ENCODE measurements at regions not wholly inside any gene's neighbourhood (a gene's known extent, or its start where the extent isn't known, plus 50 kb on each side); places are given as distances from the start of the nearest gene placed in this dataset.
"Not testable (repeated sequence)": the region's sequence is repeated elsewhere in the genome, so short reads cannot be mapped to it uniquely, and the experiment has no call there.

- no peak overlapping the region for H3K4me3 ChIP-seq (ENCODE audit: low read length)
- TF ChIP-seq CTCF (IDR thresholded peaks at IDR 0.05; ENCODE audit: low read depth, low read length) (no peak), EZH2phosphoT487 (IDR thresholded peaks at IDR 0.05; ENCODE audit: low read depth) (no peak)
- no peaks in the 10 kb centered on the region for H3K79me2 ChIP-seq (ENCODE audit: low read length)
- no peak overlapping the region for H2AFZ ChIP-seq (ENCODE audit: low read depth, low read length)
- no peak overlapping the region for H3K27ac ChIP-seq (ENCODE audit: low read length)
- no peaks in the 10 kb centered on the region for H4K20me1 ChIP-seq (ENCODE audit: insufficient read depth, low read length)
- no peak overlapping the region for H3K4me2 ChIP-seq (ENCODE audit: low read length)
- H3K9me3 ChIP-seq (ENCODE audit: insufficient read depth, low read length), result no peaks in the 10 kb centered on the region
- no peaks in the 10 kb centered on the region for H3K36me3 ChIP-seq (replicated peaks; ENCODE audit: low read depth, low read length)
- no peaks in the 10 kb centered on the region for H3K27me3 ChIP-seq (ENCODE audit: low read depth, low read length)
- no peaks in the 10 kb centered on the region for H3K4me1 ChIP-seq (ENCODE audit: low read length)
- H3K9ac ChIP-seq (ENCODE audit: low read length), result no peak overlapping the region
Measured at GRCh38 chrX:136936183-136936549, 55.6 kb upstream of the RBMX start.

- not testable (repeated sequence) for H3K27me3 ChIP-seq (ENCODE audit: low read depth, low read length); H2AFZ ChIP-seq (ENCODE audit: low read depth, low read length); H3K9ac ChIP-seq (ENCODE audit: low read length); H3K79me2 ChIP-seq (ENCODE audit: low read length); H3K4me1 ChIP-seq (ENCODE audit: low read length); H3K4me3 ChIP-seq (ENCODE audit: low read length); H3K36me3 ChIP-seq (replicated peaks; ENCODE audit: low read depth, low read length); H3K27ac ChIP-seq (ENCODE audit: low read length); H3K9me3 ChIP-seq (ENCODE audit: insufficient read depth, low read length); H3K4me2 ChIP-seq (ENCODE audit: low read length); H4K20me1 ChIP-seq (ENCODE audit: insufficient read depth, low read length)
Measured at GRCh38 chrX:136935533-136936182, 55.1 kb upstream of the RBMX start.

- H3K9ac ChIP-seq (ENCODE audit: low read length); H2AFZ ChIP-seq (ENCODE audit: low read depth, low read length): not testable (repeated sequence)
Measured at GRCh38 chrX:136934652-136935051, 54.1 kb upstream of the RBMX start.

GRCh38 chrX:136933611-136934145, 53.2 kb upstream of the RBMX start:
- no peaks in the 10 kb centered on the region for H3K36me3 ChIP-seq (replicated peaks; ENCODE audit: low read depth, low read length)
- H3K4me3 ChIP-seq (ENCODE audit: low read length), result no peak overlapping the region
- no peaks in the 10 kb centered on the region for H3K4me1 ChIP-seq (ENCODE audit: low read length)
- no peak overlapping the region for H2AFZ ChIP-seq (ENCODE audit: low read depth, low read length)
- no peaks in the 10 kb centered on the region for H3K79me2 ChIP-seq (ENCODE audit: low read length)
- no peak for TF ChIP-seq EZH2phosphoT487 (IDR thresholded peaks at IDR 0.05; ENCODE audit: low read depth)
- no peak for TF ChIP-seq CTCF (IDR thresholded peaks at IDR 0.05; ENCODE audit: low read depth, low read length)
- no peak overlapping the region for H3K27ac ChIP-seq (ENCODE audit: low read length)
- H3K9me3 ChIP-seq (ENCODE audit: insufficient read depth, low read length), result no peaks in the 10 kb centered on the region
- no peak overlapping the region for H3K9ac ChIP-seq (ENCODE audit: low read length)
- H3K4me2 ChIP-seq (ENCODE audit: low read length), result no peak overlapping the region
- H4K20me1 ChIP-seq (ENCODE audit: insufficient read depth, low read length), result no peaks in the 10 kb centered on the region
- H3K27me3 ChIP-seq (ENCODE audit: low read depth, low read length), result no peaks in the 10 kb centered on the region

More at GRCh38 chrX:136934652-136935051, 54.1 kb upstream of the RBMX start:
- not testable (repeated sequence) for H3K4me3 ChIP-seq (ENCODE audit: low read length); H3K27ac ChIP-seq (ENCODE audit: low read length); H3K27me3 ChIP-seq (ENCODE audit: low read depth, low read length); H3K36me3 ChIP-seq (replicated peaks; ENCODE audit: low read depth, low read length); H3K9me3 ChIP-seq (ENCODE audit: insufficient read depth, low read length); H3K4me1 ChIP-seq (ENCODE audit: low read length); H3K4me2 ChIP-seq (ENCODE audit: low read length); H4K20me1 ChIP-seq (ENCODE audit: insufficient read depth, low read length); H3K79me2 ChIP-seq (ENCODE audit: low read length)

- H3K4me1 ChIP-seq (ENCODE audit: low read length), result no peaks in the 10 kb centered on the region
- no peak for TF ChIP-seq CTCF (IDR thresholded peaks at IDR 0.05; ENCODE audit: low read depth, low read length)
- TF ChIP-seq EZH2phosphoT487 (IDR thresholded peaks at IDR 0.05; ENCODE audit: low read depth), result no peak
- H4K20me1 ChIP-seq (ENCODE audit: insufficient read depth, low read length), result no peaks in the 10 kb centered on the region
- no peaks in the 10 kb centered on the region for H3K9me3 ChIP-seq (ENCODE audit: insufficient read depth, low read length)
- no peak overlapping the region for H2AFZ ChIP-seq (ENCODE audit: low read depth, low read length)
- no peak overlapping the region for H3K4me3 ChIP-seq (ENCODE audit: low read length)
- no peaks in the 10 kb centered on the region for H3K36me3 ChIP-seq (replicated peaks; ENCODE audit: low read depth, low read length)
- no peak overlapping the region for H3K4me2 ChIP-seq (ENCODE audit: low read length)
- H3K27ac ChIP-seq (ENCODE audit: low read length), result no peak overlapping the region
- H3K79me2 ChIP-seq (ENCODE audit: low read length), result no peaks in the 10 kb centered on the region
- H3K27me3 ChIP-seq (ENCODE audit: low read depth, low read length), result no peaks in the 10 kb centered on the region
- H3K9ac ChIP-seq (ENCODE audit: low read length), result no peak overlapping the region
Measured at GRCh38 chrX:136931661-136932060, 51.1 kb upstream of the RBMX start.

Data from OCI-LY3 (cell line).